ENCODE measurements at regions not wholly inside any gene's neighbourhood (a gene's known extent, or its start where the extent isn't known, plus 50 kb on each side); places are given as distances from the start of the nearest gene placed in this dataset.

GRCh38 chr6:20029979-20030378 lies 182.3 kb downstream of the MBOAT1 start:
- TF ChIP-seq TAF1 (IDR thresholded peaks at IDR 0.05; ENCODE audit: borderline replicate concordance, insufficient read depth, low read length) (no peak), POLR2AphosphoS5 (IDR thresholded peaks at IDR 0.05; ENCODE audit: low read depth, low read length) (no peak), REST (IDR thresholded peaks at IDR 0.05; ENCODE audit: insufficient read depth in 1 of 2, low read depth in 2 of 2, low read length in 2 of 2) (no peak), SIN3A (IDR thresholded peaks at IDR 0.05; ENCODE audit: borderline replicate concordance, insufficient read depth, low read length) (no peak), FOXP2 (optimal IDR thresholded peaks at IDR 0.05; ENCODE audit: borderline replicate concordance, extremely low read depth, extremely low read length, insufficient read depth) (no peak)

GRCh38 chr6:20031342-20031741 lies 180.9 kb downstream of the MBOAT1 start:
- TF ChIP-seq POLR2AphosphoS5 (IDR thresholded peaks at IDR 0.05; ENCODE audit: low read depth, low read length) (no peak), REST (IDR thresholded peaks at IDR 0.05; ENCODE audit: insufficient read depth in 1 of 2, low read depth in 2 of 2, low read length in 2 of 2) (no peak), TAF1 (IDR thresholded peaks at IDR 0.05; ENCODE audit: borderline replicate concordance, insufficient read depth, low read length) (no peak), SIN3A (IDR thresholded peaks at IDR 0.05; ENCODE audit: borderline replicate concordance, insufficient read depth, low read length) (no peak), FOXP2 (optimal IDR thresholded peaks at IDR 0.05; ENCODE audit: borderline replicate concordance, extremely low read depth, extremely low read length, insufficient read depth) (no peak)

- TF ChIP-seq TAF1 (IDR thresholded peaks at IDR 0.05; ENCODE audit: borderline replicate concordance, insufficient read depth, low read length): no peak
- TF ChIP-seq FOXP2 (optimal IDR thresholded peaks at IDR 0.05; ENCODE audit: borderline replicate concordance, extremely low read depth, extremely low read length, insufficient read depth): no peak
- TF ChIP-seq SIN3A (IDR thresholded peaks at IDR 0.05; ENCODE audit: borderline replicate concordance, insufficient read depth, low read length): no peak
- TF ChIP-seq POLR2AphosphoS5 (IDR thresholded peaks at IDR 0.05; ENCODE audit: low read depth, low read length): no peak
- TF ChIP-seq REST (IDR thresholded peaks at IDR 0.05; ENCODE audit: insufficient read depth in 1 of 2, low read depth in 2 of 2, low read length in 2 of 2): no peak
Measured at GRCh38 chr6:20033697-20034407, 178.4 kb downstream of the MBOAT1 start.

GRCh38 chr6:20034408-20034769 lies 177.9 kb downstream of the MBOAT1 start:
- TF ChIP-seq FOXP2 (optimal IDR thresholded peaks at IDR 0.05; ENCODE audit: borderline replicate concordance, extremely low read depth, extremely low read length, insufficient read depth) (no peak), TAF1 (IDR thresholded peaks at IDR 0.05; ENCODE audit: borderline replicate concordance, insufficient read depth, low read length) (no peak), SIN3A (IDR thresholded peaks at IDR 0.05; ENCODE audit: borderline replicate concordance, insufficient read depth, low read length) (no peak), REST (IDR thresholded peaks at IDR 0.05; ENCODE audit: insufficient read depth in 1 of 2, low read depth in 2 of 2, low read length in 2 of 2) (no peak), POLR2AphosphoS5 (IDR thresholded peaks at IDR 0.05; ENCODE audit: low read depth, low read length) (no peak)

All from PFSK-1 (cell line).